GM12878 (cell line): ENCODE measurements at regions not wholly inside any gene's neighbourhood (a gene's known extent, or its start where the extent isn't known, plus 50 kb on each side); places are given as distances from the start of the nearest gene placed in this dataset.

Source experiments
- CUX1 ChIP-seq: IDR thresholded peaks from 2 replicates; pipeline ENCODE4 v1.6.1; 2012; ENCODE audit warnings: improper control_type of control experiment, low read depth, low read length; ENCODE audit not compliant: insufficient replicate concordance
- E2F8 ChIP-seq: fragments of 450-650 bp; IDR thresholded peaks from 2 replicates; pipeline ENCODE4 v1.6.1; 2018; ENCODE audit warnings: mild to moderate bottlenecking, low read depth, moderate library complexity; ENCODE audit not compliant: partially characterized antibody
- EZH2 ChIP-seq: IDR thresholded peaks from 2 replicates; pipeline ENCODE4 v1.6.1; 2012; ENCODE audit warnings: low read depth, mild to moderate bottlenecking, control low read depth, inconsistent platforms, low read length, borderline replicate concordance; ENCODE audit not compliant: control insufficient read depth
- NFIC ChIP-seq: IDR thresholded peaks from 2 replicates; pipeline ENCODE4 v1.6.1; 2012; ENCODE audit warnings: low read depth, mild to moderate bottlenecking, inconsistent platforms, low read length, moderate library complexity
- NFYB ChIP-seq: IDR thresholded peaks from 2 replicates; pipeline ENCODE4 v1.6.1; 2011; ENCODE audit warnings: low read depth, mild to moderate bottlenecking, low read length, improper control_type of control experiment, moderate library complexity; ENCODE audit not compliant: insufficient read depth
- POLR2A ChIP-seq: IDR thresholded peaks from 2 replicates; pipeline ENCODE4 v1.6.1; 2011; ENCODE audit warnings: low read depth, mild to moderate bottlenecking, low read length
- SMAD5 ChIP-seq: IDR thresholded peaks from 2 replicates; pipeline ENCODE4 v1.6.1; 2016; ENCODE audit warnings: antibody characterized with exemption, low read depth
- TAF1 ChIP-seq: IDR thresholded peaks from 2 replicates; pipeline ENCODE4 v1.6.1; 2011; ENCODE audit warnings: mild to moderate bottlenecking, low read depth, low read length, borderline replicate concordance
- TF ChIP-seq, protein P1 (sequence below), 3 experiments: IDR thresholded peaks in 2 of 3; conservative IDR thresholded peaks in 1 of 3; 2 replicates each; pipeline ENCODE4 v1.5.1; 2011; ENCODE audit warnings: low read depth in 3 of 3, low read length in 3 of 3, mild to moderate bottlenecking in 3 of 3, control low read depth in 2 of 3, moderate library complexity in 2 of 3, inconsistent platforms in 1 of 3, mixed read lengths in 1 of 3; ENCODE audit not compliant: control insufficient read depth in 2 of 3, insufficient read depth in 1 of 3; ENCODE audit errors: extremely low read depth in 1 of 3

DNA sequence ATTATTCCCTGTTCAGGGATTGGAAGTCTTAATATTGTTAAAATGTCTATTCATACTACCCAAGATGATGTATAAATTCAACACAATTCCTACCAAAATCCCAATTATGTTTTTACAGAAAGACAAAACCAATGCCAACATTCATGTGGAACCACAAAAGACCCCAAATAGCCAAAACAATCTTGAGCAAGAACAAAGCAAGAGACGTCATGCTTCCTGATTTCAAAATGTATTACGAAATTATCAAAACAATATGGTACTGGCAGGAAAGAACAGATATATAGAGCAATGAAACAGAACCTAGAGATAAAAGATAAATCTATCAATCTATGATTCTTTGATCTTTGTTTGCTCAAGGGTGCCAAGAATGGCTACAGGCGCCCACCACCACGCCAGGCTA lies 237.9 kb downstream of the TAF11L14 start:
- no peak for TF ChIP-seq SMAD5
- no peak for TF ChIP-seq POLR2A
- no peak for TF ChIP-seq TAF1
- TF ChIP-seq EZH2: no peak
- TF ChIP-seq, protein P1, sequence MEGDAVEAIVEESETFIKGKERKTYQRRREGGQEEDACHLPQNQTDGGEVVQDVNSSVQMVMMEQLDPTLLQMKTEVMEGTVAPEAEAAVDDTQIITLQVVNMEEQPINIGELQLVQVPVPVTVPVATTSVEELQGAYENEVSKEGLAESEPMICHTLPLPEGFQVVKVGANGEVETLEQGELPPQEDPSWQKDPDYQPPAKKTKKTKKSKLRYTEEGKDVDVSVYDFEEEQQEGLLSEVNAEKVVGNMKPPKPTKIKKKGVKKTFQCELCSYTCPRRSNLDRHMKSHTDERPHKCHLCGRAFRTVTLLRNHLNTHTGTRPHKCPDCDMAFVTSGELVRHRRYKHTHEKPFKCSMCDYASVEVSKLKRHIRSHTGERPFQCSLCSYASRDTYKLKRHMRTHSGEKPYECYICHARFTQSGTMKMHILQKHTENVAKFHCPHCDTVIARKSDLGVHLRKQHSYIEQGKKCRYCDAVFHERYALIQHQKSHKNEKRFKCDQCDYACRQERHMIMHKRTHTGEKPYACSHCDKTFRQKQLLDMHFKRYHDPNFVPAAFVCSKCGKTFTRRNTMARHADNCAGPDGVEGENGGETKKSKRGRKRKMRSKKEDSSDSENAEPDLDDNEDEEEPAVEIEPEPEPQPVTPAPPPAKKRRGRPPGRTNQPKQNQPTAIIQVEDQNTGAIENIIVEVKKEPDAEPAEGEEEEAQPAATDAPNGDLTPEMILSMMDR (IDR thresholded peaks at IDR 0.05 in 2 of 3, conservative IDR thresholded peaks at IDR 0.05 in 1 of 3; ENCODE audit: control insufficient read depth in 2 of 3, extremely low read depth in 1 of 3, insufficient read depth in 1 of 3, low read depth in 3 of 3, low read length in 3 of 3): no peak
- no peak for TF ChIP-seq NFYB
- TF ChIP-seq NFIC: no peak
- TF ChIP-seq CUX1: no peak
- no peak for TF ChIP-seq E2F8
